ENCODE measurements at regions not wholly inside any gene's neighbourhood (a gene's known extent, or its start where the extent isn't known, plus 50 kb on each side); places are given as distances from the start of the nearest gene placed in this dataset.
"Not testable (repeated sequence)": the region's sequence is repeated elsewhere in the genome, so short reads cannot be mapped to it uniquely, and the experiment has no call there.

GRCh38 chr3:81886081-81886480 lies 124.6 kb upstream of the GBE1 start:
- DNase-seq, result no peak

GRCh38 chr3:81884791-81885190 lies 123.3 kb upstream of the GBE1 start:
- no peak for DNase-seq

GRCh38 chr3:81876826-81877225 lies 115.4 kb upstream of the GBE1 start:
- no peak for DNase-seq

GRCh38 chr3:81874738-81875137 lies 113.3 kb upstream of the GBE1 start:
- no peak for DNase-seq

GRCh38 chr3:81872566-81872965 lies 111.1 kb upstream of the GBE1 start:
- no peak for DNase-seq

GRCh38 chr3:81871358-81872155 lies 110.1 kb upstream of the GBE1 start:
- DNase-seq, result no peak

GRCh38 chr3:81869382-81869781 lies 107.9 kb upstream of the GBE1 start:
- DNase-seq, result no peak

- no peak for DNase-seq
Measured at GRCh38 chr3:81868597-81868996, 107.2 kb upstream of the GBE1 start.

GRCh38 chr3:81867875-81868274 lies 106.4 kb upstream of the GBE1 start:
- DNase-seq, result no peak

GRCh38 chr3:81865164-81865563 lies 103.7 kb upstream of the GBE1 start:
- DNase-seq, result not testable (repeated sequence)

- no peak for DNase-seq
Measured at GRCh38 chr3:81864272-81864671, 102.8 kb upstream of the GBE1 start.

- DNase-seq, result no peak
Measured at GRCh38 chr3:81863756-81864155, 102.3 kb upstream of the GBE1 start.

- no peak for DNase-seq
Measured at GRCh38 chr3:81861593-81861992, 100.1 kb upstream of the GBE1 start.

- no peak for DNase-seq
Measured at GRCh38 chr3:81859524-81859923, 98.1 kb upstream of the GBE1 start.

- no peak for DNase-seq
Measured at GRCh38 chr3:81853431-81853830, 92.0 kb upstream of the GBE1 start.

- DNase-seq, result no peak
Measured at GRCh38 chr3:81851176-81851575, 89.7 kb upstream of the GBE1 start.

GRCh38 chr3:81846988-81847387 lies 85.5 kb upstream of the GBE1 start:
- DNase-seq, result no peak

GRCh38 chr3:81841540-81841939 lies 80.1 kb upstream of the GBE1 start:
- DNase-seq, result no peak

GRCh38 chr3:81839504-81840094 lies 78.2 kb upstream of the GBE1 start:
- no peak for DNase-seq

- DNase-seq, result no peak
Measured at GRCh38 chr3:81838457-81838856, 77.0 kb upstream of the GBE1 start.

- DNase-seq, result no peak
Measured at GRCh38 chr3:81837071-81837593, 75.7 kb upstream of the GBE1 start.

- no peak for DNase-seq
Measured at GRCh38 chr3:81829937-81830336, 68.5 kb upstream of the GBE1 start.

GRCh38 chr3:81829272-81829671 lies 67.8 kb upstream of the GBE1 start:
- DNase-seq, result not testable (repeated sequence)

- peak; percentile 67 for DNase-seq
Measured at GRCh38 chr3:81823882-81824395, 62.5 kb upstream of the GBE1 start.

Data from GDM1 (cell line).